GM12873 (cell line): ENCODE measurements at regions not wholly inside any gene's neighbourhood (a gene's known extent, or its start where the extent isn't known, plus 50 kb on each side); places are given as distances from the start of the nearest gene placed in this dataset.

Experiments
- TF ChIP-seq, protein P1 (sequence below): IDR thresholded peaks from 2 replicates; pipeline ENCODE4 v1.5.1; 2012; ENCODE audit warnings: low read depth, mild to moderate bottlenecking, moderate library complexity, low read length, control low read depth; ENCODE audit not compliant: insufficient read depth; ENCODE audit errors: missing control alignments

DNA sequence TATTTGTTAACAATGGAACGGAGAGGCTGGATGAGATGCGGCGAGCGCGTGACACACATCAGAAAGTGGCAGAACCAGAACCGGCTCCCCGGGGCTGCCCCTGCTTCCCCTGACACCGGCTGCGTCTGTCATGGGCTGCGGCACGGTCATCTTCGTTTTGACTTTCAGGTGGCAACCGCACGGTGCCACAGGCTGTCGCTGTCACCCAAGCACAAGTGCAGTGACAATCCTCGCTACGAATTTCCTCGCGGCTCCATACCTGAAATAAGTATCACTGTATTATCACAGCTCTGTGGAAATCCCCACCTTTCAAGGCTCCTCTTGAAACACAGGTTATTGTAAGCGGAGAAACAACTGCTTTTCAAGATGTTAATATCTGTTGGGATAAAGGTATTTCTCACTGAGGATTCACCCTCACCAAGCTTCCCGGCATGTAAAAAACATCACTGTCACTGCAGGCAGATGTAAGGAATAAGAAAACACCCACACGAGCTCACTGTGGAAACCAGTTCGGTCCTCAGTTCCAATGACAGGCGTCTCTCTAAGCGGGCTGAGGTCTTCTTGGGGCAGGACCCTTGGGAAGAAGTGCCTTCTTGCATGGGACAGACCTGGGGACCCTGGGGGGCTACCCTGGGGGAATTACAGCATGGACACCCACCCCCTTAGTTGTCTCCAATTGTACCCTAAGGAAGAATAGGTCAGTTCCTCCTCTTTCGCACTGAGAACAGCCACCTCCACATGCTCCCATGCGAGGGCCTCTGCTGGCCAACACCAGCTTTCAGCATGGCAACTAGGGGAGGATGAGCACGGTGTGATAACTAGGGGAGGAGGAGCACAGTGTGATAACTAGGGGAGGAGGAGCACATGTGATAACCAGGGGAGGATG is 86.3 kb downstream of the DACT2 start:
- TF ChIP-seq, protein P1, sequence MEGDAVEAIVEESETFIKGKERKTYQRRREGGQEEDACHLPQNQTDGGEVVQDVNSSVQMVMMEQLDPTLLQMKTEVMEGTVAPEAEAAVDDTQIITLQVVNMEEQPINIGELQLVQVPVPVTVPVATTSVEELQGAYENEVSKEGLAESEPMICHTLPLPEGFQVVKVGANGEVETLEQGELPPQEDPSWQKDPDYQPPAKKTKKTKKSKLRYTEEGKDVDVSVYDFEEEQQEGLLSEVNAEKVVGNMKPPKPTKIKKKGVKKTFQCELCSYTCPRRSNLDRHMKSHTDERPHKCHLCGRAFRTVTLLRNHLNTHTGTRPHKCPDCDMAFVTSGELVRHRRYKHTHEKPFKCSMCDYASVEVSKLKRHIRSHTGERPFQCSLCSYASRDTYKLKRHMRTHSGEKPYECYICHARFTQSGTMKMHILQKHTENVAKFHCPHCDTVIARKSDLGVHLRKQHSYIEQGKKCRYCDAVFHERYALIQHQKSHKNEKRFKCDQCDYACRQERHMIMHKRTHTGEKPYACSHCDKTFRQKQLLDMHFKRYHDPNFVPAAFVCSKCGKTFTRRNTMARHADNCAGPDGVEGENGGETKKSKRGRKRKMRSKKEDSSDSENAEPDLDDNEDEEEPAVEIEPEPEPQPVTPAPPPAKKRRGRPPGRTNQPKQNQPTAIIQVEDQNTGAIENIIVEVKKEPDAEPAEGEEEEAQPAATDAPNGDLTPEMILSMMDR = no peak

- TF ChIP-seq, protein P1 = no peak
Measured at GRCh38 chr6:168232528-168232927, 87.0 kb downstream of the DACT2 start.

GRCh38 chr6:168232062-168232461 is 87.5 kb downstream of the DACT2 start:
- TF ChIP-seq, protein P1 = no peak

GRCh38 chr6:168231393-168231957 is 88.1 kb downstream of the DACT2 start:
- TF ChIP-seq, protein P1 = no peak

GRCh38 chr6:168229368-168229752 is 90.2 kb downstream of the DACT2 start:
- TF ChIP-seq, protein P1 = no peak

GRCh38 chr6:168228676-168229367 is 90.8 kb downstream of the DACT2 start:
- TF ChIP-seq, protein P1 = no peak

DNA sequence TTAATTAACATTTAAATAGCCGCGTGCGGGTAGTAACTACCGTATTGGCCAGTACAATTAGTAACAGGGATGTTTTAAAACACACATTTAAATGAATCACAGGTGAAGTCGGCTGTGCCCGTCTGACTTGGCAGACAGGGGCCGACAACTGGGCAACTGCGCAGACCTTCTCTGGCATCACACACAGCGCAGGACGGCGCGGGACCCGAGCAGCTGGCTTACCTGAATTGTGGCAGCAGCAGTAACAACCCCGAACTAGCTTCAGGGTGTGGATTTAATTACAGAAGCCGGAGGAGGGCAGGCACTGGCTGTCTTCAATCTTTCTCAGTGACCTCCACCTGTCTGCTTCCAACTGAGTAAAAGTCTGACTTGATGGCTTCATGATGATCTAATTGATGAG is 91.7 kb downstream of the DACT2 start:
- TF ChIP-seq, protein P1 = no peak
